HG03196 (cell line): ENCODE measurements at regions not wholly inside any gene's neighbourhood (a gene's known extent, or its start where the extent isn't known, plus 50 kb on each side); places are given as distances from the start of the nearest gene placed in this dataset.
"Not testable (repeated sequence)": the region's sequence is repeated elsewhere in the genome, so short reads cannot be mapped to it uniquely, and the experiment has no call there.

Experiments used
- ATAC-seq: cut with Tn5 transposase; IDR thresholded peaks from one replicate; pipeline ENCODE4 v1.9.1; 2021; ENCODE audit not compliant: unreplicated experiment

DNA sequence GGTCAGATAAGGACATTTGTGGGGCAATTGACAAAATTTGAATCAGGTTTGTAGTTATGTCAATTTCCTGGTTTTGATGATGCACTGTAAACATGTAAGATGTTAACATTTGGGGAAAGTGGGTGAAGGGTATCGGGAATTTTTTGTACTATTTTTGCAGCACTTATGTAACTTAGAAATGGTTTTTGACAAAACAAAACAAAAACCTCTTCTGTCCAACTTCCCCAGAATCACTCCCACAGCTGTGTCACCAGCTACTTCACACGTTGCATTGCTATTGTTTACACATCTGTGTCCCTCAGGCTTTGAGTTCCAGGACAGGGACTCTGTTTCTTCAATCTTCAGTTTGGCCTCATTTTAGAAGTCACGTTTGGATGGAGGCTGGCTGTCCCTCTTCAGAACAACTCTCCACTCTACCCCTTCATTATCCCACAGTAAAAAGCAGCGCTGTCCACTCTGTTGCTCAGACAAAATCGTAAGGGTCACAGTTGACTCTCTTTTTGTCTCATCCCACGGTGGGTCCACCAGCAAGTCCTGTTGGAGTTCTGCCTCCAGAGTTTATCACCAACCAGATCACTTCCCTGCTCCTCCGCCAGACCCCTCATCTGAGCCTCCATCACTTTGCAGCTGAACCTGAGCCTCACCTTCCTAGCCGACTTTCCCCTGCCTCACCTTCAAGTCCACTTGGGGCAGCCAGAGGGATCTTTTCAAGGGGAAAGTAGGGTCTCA is 63.2 kb downstream of the NENF start:
- ATAC-seq = no peak

DNA sequence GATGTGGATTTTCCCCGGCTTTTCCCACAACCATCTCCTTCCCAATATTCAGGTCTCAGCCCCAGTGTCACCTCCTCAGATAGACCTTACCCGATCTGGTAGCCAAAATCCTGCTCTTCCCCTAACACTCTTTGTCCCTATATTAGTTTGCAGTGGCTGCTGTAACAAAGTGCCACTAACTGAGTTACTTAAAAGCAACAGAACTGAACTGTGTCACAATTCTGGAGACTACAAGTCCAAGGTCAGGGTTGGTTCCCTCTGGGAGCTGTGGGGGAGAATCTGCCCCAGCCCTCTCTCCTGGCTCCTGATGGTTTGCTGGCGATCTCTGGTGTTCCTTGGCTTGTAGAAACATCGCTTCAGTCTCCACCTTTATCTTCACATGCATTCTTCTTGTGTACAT is 64.0 kb downstream of the NENF start:
- no peak for ATAC-seq

DNA sequence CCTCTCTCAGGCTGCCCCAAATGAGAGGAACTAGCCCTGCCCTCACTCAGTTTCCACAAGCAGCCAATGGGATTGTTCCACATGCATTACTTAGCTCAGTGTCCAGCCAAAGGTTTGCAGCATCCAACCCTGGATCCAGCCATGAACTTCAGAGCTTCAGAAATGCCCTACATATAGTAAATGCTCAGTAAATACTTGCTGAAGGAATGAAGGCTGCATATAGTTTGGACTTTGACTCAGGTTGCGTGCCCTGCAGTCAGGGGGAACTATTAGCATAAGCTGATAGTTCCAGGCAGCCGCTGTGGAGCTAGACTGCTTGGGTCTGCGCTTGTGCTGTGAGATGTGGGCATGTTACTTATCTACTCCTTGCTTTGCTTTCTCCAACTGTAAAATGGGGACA is 64.8 kb downstream of the NENF start:
- ATAC-seq = no peak

DNA sequence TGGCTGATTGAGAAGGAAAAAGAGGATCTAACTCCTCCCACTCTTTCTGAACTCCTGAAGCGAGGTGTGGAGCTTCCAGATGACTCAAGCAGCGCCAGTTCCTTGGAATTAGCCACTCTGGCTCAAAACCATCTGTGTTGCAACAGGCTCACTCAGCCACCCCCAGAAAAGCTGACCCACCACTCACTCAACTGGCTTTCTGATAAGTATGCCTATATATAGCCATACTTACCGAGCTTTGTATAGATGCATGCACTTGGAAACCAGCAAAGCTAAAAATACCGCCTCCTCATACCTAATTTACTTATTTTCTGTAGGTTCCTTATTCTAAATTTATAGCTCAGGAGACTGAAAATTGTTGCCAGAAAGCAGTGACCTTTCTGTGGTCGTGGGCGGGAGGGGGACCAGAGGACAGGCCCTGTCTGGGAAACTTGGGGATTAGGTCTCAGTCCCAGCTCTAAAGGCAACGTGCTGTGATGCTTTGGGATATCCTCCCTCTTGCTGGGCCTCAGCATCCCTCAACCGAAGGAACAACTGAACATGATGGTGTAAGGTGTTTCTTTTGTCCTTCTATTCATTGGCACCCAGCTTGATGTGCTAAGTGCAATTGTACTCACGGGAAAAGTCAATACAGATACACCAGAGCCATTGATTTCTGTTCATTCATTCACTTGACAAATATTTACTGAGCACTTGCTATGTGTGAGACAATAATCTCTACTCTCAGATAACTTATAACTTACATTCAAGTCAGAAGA is 65.7 kb downstream of the NENF start:
- no peak for ATAC-seq

DNA sequence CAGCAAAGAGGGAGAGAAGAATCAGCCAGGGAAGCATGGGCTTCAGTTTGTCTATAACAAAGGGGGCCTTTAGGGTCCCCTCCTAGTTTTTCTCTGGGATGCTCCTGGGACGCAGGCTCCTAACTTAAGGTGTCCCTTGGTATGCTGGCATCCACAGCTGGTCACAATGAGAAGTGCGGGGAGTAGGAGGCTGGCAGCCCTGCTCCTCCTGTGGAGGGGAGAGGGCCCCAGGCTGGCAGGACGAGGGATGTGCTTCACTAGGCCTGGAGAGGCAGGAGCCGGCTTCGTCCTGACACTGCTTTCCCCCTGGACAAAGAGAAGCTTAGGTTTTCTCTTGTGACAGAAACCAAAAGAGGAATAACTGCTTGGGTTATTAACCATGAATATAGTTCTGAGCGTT is 67.6 kb downstream of the NENF start:
- no peak for ATAC-seq

DNA sequence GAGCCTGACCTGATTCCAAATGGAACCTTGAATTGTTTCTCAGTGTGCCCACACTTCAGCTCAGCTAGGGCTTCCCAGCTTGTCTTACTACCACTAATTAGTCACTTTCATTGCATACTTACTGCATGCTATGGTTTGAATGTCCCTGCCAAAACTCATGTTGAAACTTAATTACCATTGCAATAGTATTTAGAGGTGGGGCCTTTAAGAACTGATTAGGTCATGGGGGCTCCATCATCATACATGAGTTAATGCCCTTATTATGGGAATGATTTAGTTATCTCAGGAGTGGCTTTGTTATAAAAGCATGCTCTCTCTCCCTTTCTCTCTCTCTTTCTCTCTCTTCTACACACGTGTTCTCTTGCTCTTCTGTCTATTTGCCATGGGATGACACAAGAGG is 68.3 kb downstream of the NENF start:
- no peak for ATAC-seq

DNA sequence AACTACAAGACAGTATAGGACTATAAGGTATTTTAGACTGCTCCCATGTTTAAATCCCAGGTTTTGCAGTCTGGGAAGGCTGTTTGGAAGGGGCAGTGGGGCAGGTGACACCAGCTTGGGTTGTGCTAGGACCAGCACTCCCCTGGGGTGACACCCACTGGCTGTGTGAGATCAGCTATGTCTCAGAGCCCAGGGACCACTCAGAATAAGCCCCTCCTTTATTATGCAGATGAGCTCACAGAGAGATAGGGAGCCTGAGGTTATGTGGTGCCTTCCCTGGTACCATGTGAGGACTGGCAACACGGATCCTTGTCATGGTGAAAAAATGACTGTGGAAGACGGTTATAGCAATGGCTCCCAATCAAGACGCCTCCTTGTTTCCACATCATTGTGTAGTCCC is 71.0 kb downstream of the NENF start:
- ATAC-seq = no peak

DNA sequence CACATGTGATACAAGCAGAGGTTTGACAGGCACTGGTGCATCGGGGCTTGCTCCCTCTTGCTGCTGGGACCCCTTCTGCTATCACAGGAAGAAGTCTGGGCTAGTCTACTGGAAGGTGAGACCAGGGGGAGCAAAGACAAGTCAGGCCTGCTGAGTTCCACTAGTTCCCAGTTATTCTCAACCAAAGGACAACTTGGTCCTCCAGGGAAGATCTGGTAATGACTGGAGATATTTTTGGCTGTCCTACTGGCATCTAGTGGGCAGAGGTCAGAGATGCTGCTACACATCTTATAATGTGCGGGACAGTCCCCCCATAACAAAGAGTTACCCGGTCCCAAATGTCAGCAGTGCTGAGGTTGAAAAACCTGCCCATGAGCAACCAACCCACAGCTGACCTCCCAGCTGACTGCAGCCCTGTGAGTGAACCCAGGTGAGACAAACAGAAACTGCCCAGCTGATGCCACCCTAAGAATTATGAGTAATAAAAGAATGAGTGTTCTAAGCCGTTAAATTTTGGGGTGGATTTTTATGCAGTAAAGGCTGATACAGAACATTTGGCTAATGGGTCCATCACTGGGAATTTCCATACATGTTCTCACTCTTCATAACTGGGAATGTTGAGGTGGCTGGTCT is 71.6 kb downstream of the NENF start:
- ATAC-seq = peak; percentile 52

DNA sequence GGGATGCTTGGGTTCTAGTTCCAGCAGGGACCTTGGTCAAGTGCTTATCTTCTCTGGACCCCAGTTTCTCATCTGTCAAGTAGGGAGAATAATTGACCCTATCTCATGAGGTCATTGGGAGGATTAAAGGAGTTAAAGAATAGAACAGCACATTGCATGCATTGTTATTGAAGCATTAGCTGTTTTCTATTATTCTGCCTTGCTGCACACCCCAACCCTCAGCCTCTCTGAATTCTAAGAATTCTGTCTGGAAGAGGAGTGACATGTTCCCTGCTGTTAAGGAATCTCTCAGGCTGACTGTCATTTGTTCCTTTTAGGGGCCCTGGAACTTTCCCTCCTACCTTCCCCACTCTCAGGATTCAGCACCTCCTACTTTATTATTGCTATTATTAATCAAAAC is 73.9 kb downstream of the NENF start:
- ATAC-seq = no peak

DNA sequence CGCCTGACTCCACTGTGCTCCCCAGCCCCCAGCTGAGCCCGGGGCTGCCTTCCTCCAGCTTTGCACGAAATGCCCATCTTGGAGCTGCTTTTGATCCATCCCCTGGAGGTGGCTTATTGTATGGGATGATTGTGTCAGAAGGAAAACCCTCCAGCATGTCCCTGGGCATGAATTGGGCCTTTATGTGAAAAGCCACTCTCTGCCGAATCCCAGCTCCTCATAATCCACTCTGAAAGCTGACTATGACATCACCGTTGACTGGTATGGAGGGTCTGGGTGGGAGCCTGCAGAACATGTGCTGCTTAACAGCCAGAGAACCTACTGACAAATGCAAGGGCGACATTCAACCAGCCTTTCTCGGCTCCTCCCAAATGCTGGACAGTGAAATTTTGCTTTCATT is 74.6 kb downstream of the NENF start:
- ATAC-seq = no peak

DNA sequence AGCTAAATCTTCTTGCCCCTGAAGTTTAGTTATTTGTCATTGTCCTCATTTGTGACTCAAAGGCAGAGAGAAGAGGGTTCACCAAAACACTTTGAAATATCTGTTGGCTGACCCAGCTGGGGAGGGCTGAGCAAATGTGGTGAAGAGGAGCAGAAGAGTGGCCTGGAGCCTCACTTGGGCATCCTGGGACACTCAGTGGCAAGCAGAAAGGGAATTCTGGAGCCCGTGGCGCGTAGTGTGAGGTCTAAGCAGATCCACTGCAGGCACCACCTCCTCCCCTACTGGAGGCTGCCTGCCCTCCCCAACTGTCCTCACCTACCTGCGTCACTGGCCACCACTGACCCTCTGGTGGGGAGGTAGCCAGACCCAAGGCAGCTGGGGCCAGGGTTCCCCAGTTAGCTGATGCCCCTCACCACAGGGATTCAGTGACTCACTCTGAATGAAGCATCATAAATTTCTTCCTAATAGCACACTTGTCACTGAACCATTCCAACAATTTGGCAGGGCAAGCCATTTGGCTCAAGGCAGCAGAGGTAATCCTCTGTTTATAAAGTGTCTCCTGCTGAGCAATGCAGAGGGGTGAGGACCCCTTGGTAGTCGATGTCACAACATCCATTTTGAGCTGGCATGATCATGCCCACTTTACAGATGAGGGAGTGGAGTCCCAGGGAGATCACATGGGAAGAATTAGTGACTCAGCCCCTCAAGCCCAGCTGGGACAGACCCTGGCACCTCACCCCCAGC is 80.3 kb downstream of the NENF start:
- ATAC-seq = no peak

DNA sequence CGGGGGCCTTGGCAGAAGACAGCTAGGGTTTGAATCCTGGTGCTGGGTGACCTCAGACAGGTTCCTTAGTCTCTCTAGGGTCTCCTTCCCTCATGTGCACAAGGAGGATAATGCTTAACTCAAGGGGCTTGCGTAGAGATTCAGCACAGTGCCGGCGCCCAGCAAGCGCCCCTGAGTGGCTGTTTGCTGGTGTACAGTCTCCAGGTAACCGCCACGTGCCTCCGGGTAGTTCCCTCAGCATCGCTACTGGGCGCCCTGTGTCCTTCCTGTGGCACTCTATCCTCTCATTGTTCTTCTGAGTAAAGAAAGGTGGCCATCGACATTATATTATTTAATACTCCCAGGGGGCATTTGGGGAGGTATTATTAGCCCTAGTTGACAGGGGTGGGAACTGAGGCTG is 80.9 kb downstream of the NENF start:
- ATAC-seq = no peak

DNA sequence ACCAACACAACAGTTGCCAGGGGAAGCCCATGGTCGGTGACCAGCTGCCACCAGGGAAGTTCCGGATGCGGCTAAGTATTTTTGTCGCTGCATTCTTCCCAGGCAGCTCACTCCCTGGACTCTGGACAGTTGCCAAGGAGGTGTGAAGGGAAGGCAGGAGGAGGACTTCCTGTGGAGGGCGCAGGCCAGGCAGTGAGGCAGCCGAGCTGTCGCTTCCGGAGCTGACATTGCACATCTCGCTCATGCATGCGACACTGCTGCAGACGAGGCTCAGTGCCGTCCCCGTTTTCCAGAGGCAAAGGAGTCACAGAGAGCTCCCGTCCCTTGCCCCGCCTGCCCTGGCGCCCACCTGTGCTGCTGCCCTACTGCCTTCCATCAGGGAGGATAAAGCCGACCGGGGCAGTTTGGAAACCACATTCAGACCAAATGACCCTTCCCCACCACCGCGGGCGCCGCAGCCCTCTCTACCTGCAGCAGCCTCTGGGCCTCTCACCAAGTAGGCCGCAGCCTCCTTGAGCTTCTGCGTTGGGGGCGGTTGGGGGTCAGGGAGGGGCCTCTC is 81.4 kb downstream of the NENF start:
- ATAC-seq = no peak

DNA sequence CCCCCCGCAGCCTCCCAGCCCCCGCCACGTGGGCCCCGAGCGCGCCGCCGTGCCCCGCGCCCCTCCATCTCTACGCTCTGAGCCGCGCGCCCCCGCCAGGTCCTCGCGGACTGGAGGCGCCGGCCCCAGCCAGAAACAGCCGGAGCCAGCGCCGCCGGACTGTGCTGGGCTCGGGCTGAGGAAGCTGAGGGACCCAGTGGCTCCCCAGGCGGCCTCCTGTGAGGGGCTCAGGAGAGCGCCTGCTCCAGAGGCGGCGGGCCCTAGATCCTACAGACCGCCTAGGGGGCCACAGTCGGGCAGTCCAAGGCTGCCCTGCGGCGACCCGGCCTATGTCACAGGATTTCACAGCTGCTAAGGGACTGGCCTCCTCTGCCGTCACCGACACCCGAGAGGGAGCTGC is 82.1 kb downstream of the NENF start:
- ATAC-seq = no peak

DNA sequence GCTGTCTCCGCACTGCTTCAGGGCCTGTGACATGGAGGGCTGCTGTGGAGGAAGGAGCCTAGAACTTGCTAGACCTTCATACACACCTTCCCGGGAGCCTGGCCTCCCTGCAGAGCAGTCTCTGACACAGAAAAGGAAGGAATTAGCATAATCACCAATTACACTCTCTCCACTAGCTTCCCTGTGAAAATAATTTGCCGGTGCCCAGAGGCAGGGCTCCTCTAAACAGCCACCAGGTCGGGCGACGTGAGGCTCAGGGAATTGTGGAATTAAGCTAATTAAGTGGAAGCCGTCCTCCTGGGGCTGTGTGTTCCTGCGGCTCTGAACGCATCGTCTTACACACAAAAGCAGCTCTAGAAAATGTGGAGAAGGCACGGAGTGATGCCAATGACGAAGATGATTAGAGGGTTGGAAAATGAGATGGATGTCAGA is 82.6 kb downstream of the NENF start:
- ATAC-seq = no peak

DNA sequence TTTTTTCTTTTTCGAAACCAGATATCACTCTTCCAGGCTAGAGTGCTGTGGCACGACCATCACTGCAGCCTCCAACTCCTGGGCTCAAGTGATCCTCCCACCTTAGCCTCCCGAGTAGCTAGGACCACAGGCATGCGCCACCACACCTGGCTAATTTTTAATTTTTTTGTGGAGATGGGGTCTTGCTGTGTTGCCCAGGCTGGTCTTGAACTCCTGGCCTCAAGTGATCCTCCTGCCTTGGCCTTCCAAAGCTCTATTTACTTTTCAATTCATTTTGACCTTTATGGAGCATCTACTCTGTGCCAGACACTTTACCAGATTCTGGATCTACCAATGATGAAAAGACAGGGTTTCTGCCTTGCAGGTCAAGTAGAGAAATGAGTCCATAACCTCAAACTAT is 83.3 kb downstream of the NENF start:
- not testable (repeated sequence) for ATAC-seq

DNA sequence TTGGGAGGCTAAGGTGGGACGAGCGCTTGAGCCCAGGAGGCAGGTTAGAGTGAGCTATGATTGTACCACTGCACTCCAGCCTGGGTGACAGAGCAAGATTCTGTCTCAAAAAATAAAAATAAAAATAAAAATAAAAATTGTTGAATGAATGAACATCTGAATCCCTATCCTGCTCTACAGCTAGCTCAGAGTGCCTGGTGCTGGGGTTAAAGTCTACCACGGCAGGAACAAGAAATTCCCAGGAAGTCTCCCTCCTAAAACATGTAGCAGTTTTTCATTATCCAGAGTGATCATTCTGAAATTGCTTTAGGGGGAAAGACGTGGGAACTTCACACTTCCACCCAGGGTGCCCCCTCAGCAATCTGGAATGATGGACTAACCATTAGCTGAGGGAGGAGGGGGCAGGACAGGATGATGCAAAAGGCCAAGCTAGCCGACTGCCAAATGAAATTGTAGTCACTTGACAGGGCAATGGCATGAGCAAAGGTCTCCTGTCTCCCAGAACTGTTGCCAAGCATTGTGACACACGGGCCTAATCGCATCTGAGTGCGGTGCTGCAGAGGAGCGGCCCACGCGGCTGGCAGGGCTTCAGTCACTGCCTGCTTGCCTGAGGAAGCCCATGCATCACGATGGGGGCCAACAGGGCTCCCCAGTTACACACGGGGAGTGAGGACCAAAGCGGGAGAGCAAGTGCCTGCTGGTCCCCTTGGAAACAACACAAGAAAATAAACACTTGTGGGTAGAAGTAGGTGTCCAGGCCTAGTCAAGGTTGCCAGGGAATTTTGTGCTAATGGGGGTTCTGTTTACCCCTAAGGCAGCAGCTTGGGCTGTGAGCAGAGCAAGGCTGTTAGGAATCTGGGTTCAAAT is 85.7 kb downstream of the NENF start:
- no peak for ATAC-seq

DNA sequence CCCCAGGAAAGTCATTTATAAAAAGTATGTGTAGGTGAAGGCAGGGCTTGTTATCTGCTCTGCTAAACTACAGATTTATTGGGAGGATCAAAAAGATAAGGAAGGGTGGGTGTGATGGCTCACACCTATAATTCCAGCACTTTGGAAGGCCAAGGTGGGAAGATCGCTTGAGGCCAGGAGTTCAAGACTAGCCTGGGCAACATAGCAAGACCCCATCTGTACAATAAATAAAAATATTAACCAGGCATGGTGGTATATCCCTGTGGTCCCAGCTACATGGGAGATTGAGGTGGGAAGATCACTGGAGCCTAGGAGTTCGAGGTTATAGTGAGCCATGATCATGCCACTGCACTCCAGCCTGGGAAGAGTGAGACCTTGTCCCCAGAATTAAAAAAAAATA is 86.4 kb downstream of the NENF start:
- no peak for ATAC-seq

DNA sequence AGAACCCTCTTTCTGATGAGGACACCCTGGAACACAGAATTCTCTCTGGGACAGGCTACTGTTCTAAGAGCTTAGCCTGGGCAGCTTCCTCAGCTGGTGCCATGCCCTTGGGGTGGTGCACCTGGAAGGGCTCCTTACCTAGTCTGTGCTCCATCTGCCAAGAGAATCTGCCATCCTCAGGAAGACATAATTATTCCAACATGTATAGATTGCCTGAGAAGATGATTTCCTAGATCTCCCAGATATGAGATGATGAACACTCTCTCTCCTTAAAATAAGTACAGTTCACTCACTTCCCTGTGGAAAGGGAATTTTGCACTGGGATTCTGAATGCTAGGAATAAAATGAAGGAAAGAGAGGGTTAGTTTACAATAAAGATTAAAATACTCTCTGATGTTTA is 87.6 kb downstream of the NENF start:
- no peak for ATAC-seq

DNA sequence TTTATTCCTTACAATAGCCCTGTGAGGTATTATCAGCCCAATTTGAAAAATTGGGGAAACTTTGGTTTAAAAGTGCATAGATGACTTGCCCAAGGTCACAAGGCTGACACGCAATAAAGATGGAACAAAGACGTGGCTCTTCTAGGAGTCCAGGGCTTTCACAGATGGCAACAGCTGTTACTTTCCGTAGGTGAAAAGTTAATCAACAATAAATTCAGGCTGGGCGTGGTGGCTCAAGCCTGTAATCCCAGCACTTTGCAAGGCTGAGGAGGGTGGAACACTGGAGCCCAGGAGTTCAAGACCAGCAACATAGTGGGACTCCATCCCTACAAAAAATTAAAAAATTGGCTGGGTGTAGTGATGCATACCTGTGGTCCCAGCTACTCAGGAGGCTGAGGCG is 87.8 kb upstream of the ATF3 start:
- no peak for ATAC-seq
